ENCODE measurements at regions not wholly inside any gene's neighbourhood (a gene's known extent, or its start where the extent isn't known, plus 50 kb on each side); places are given as distances from the start of the nearest gene placed in this dataset.

- DNase-seq (ENCODE audit: low read depth in 2 of 2) = no peak
Measured at GRCh38 chr2:239780236-239780994, 244.7 kb downstream of the NDUFA10 start.

DNA sequence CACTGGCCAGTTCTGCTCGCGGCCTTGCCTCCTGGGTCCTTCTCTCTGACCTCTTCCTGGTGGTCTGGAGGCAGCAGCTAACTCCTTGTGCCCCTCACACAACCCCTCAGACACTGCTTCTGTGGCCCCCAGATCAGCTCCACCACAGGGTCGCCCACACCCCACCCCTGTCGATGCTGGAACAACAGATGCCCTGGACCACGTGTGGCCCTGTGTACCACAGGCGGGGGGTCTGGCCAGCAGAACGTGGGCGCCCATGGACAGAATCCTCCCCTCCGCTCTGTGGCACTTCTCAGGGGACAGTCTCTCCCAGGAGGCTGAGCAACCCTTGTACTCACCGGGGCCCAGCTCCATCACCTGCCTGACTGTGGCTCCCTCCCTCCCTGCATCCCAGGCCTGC lies 245.6 kb downstream of the NDUFA10 start:
- DNase-seq (ENCODE audit: low read depth in 2 of 2) = no peak

DNA sequence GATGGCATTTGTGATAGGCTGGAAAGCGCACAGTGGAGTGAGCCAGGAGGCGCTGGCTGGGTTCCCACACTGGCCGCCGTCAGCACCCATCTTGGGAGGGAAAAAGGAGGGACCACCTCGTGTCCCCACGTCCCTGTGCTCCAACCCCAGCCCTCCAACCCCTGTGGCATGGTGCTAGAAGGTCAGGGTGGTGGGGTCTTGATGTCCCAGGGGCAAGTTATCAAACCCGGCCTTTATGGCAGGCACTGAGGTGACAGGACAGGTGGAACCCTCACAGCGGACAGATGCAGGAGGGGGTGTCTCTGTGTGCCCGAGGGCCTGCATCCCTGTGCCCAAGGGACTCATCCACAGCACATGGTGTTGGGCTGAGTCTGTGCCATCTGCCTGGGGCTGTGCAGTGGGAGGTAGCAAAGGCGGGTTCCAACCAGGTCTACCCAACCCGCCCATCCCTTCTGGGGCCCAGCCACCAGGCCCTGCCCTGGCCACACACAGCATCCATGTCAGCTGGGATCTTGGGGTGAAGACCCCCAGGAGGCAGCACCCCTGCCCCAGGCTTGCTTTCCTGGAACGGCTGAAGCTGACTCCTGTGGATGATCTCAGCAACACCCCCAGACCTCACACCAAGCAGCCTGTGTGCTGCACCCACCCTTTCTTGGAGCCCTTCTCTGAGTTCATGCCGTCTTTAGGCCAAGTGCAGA lies 246.1 kb downstream of the NDUFA10 start:
- no peak for DNase-seq (ENCODE audit: low read depth in 2 of 2)

DNA sequence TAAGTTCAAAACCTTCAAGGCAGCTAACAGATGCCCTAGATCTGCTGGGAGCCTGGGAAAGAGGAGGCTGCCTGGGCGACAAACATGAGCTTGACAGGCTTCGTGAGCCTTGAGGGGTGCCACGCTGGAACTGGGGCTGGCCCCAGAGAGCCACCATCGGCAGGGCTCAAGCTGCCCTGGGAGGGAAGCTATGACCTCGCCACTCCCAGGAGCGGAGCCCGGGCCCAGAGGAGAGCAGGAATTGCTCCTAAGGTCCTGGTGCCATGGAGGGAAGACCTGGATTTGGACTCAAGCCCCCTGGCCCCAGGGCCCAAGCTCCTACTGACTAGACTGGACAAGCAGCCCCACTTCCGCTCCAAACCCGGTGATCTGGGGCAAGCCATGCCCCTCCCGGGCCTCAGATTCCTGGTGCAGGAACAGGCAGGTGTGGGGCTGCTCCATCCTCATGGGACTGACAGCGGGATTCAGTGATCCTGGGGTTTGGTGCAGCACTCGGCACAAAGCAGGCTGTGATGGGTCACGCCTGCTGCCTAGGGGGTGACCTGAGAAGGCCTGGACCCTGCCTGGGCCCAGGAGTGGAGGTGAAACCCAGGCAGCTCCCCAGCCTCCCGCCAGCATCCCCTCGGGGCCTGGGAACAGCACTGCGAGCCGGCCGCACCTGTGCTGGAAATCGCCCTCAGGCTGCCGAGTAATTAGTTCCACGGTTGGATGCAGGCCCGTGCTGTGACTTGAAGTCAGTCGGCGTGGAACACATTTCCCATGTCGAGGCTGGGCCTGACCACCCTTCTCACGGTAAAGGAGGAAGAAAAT lies 246.9 kb downstream of the NDUFA10 start:
- no peak for DNase-seq (ENCODE audit: low read depth in 2 of 2)

DNA sequence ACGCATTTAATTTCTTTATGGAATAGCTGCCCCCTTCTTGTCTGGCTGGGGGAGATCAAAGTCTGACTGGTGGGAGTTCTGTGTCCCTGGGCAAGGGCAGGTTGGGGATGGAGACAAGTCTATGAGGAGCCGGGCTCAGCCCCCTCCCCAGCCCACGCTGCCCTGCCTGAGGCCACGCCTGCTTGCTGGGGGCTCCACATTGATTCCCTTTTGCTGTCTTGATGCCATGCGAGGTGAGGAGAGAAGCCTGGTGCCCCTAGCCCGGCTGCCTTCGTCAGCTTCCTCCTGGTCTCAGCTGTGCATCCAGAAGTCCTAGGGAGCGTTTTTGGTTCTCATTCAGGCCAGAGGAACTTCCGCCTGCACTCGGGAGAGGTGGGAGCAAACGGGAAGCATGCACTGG lies 247.9 kb downstream of the NDUFA10 start:
- no peak for DNase-seq (ENCODE audit: low read depth in 2 of 2)

GRCh38 chr2:239776436-239777005 lies 248.6 kb downstream of the NDUFA10 start:
- no peak for DNase-seq (ENCODE audit: low read depth in 2 of 2)

DNA sequence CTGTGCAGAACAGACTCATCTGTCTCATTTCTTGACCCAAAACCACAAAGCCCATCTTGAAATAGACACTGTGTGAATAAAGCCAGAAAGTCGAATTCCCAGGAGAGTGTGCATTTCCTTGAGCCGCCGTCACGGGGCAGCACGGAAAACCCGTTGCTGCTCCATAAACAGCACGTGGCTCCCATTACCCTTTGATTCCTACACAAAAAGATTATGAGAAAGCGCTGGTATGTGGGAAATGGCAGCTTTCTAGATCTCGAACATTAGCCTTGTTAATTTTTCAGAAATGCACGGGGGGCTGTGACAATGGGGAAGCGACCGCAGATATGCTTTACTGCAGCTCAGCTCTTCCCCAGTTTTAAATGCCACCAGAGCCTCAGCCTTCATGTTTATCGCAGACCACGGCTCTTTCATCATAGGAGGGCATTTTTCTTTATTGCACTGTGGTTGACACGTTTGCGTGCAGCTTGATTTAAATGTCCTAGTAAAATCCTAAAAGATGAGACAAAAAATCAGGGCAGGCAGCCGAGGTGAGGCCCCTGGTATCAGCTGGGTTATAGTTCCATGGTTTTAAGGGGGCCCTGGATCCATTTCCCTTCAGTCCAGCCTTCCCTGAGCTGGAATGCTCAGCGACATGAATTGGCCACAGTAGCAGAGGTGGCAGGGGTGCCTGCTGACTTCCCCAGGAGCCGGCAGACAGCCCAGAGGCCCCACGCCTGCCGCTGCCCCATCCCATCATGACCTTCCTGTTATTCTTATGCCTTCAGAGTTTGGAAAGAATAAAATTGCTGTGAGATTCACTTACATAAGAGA lies 249.3 kb downstream of the NDUFA10 start:
- DNase-seq (ENCODE audit: low read depth in 2 of 2) = no peak

- DNase-seq (ENCODE audit: low read depth in 2 of 2) = no peak
Measured at GRCh38 chr2:239774933-239775622, 250.1 kb downstream of the NDUFA10 start.

DNA sequence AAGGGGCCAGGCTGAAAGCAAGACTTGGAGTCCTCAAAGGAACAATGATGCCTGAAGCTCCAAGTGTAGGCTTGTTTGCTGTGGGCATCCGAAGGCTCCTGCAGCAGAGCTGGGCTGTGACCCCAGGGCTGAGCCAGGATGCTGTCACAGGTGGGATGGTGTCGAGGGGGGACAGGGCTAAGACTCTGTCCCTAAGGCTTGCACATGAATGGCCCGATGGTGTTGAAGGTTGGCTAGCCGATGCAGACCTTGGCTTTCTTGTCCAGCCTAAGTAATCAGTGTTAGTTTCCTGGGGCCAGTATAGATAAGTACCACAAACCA lies 251.0 kb downstream of the NDUFA10 start:
- DNase-seq (ENCODE audit: low read depth in 2 of 2) = no peak

GRCh38 chr2:239773228-239774141 lies 251.7 kb downstream of the NDUFA10 start:
- DNase-seq (ENCODE audit: low read depth in 2 of 2) = no peak

GRCh38 chr2:239772721-239773120 lies 252.4 kb downstream of the NDUFA10 start:
- no peak for DNase-seq (ENCODE audit: low read depth in 2 of 2)

GRCh38 chr2:239770246-239770639 lies 254.9 kb downstream of the NDUFA10 start:
- DNase-seq (ENCODE audit: low read depth in 2 of 2) = no peak

GRCh38 chr2:239769554-239770245 lies 255.4 kb downstream of the NDUFA10 start:
- no peak for DNase-seq (ENCODE audit: low read depth in 2 of 2)

DNA sequence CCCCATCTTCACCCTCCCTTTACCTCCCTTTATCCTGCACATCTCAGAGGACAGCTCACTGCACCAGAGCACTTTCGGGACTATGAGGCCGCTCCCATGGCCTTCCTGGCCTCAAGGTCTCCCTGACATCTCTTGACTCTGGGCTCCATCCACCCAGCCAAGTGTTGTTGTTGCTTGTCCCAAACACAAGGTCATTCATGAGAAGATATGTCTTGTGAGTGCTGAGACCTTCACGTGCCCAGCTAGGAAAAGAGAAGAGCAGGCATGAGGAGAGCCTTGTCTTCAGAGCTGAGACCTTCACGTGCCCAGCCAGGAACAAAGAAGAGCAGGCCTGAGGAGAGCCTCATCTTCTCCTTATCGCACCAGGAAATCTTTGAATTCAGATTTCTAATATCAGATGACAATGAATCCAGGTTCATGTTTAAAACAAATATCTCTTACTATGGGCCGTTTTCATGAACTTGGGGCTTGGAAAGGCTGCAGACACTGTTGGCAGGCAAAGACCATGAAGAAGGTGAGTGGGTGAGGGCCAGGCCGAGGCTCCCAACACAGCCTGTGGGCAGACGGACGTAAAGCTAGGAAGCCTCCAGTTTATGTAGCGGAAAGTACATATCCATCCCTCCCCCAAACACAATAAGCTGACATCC lies 256.1 kb downstream of the NDUFA10 start:
- no peak for DNase-seq (ENCODE audit: low read depth in 2 of 2)

DNA sequence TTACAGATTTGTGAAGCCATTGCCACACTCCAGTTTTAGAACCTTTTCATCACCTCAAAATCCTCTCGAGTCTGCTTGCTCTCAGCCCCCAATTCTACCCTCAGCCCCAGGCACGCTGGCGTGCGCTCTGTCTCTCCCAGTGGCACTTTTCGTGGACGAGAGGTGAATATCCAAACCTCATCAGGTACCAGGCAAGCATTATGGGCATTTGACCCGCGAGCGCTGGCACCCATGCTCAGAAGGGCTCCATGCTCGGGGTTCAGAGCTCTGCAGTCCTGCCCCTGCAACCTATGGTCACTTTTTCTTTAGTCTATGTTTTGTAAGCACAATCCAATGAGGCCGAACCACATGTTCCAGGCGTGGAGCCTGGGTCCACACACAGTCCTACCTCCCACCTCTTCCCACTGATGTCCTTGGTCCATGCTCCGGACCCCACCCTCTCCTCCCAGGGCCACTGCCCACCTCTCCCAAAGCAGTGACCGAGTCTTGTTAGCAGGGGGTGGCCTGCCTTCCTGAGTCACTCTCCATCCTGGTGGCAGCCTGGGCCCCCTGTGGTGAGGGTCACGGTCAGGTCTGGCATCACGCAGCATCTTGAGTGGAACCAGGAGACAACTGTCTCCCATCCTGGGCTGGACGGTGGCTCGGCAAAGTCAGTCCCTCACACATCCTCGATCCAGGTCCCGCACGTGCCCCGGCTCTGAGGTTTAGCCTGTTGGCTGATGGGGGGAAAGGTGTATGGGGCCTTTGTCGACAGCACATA lies 256.9 kb downstream of the NDUFA10 start:
- no peak for DNase-seq (ENCODE audit: low read depth in 2 of 2)

GRCh38 chr2:239767021-239767905 lies 257.9 kb downstream of the NDUFA10 start:
- no peak for DNase-seq (ENCODE audit: low read depth in 2 of 2)

GRCh38 chr2:239765911-239766310 lies 259.2 kb downstream of the NDUFA10 start:
- DNase-seq (ENCODE audit: low read depth in 2 of 2) = no peak
